ENCODE measurements at regions not wholly inside any gene's neighbourhood (a gene's known extent, or its start where the extent isn't known, plus 50 kb on each side); places are given as distances from the start of the nearest gene placed in this dataset.

DNA sequence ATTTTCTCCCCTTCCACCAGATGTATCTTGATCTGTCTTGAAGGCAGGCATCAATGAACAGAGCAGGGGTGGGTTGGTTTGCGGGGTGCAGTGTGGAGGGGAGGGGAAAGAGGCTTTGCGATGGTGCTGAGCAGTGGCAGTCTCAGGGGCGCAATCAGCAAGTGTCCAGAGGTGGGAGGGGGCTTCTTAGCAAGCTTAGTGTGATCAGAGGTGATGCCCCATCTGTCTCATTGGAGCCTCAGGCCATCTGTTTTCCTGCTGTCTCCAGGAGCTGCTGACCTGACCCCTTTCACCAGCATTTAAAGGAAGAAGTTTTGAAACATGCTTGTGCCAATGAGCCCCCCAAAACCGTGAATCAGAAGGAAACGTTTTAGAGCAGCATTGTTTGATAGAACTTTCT lies 187.7 kb upstream of the LHX5 start:
- WGBS, 2 donors, result 60 to 77% methylated on average over 5 of the region's 5 CpGs
- TF ChIP-seq, protein P1, sequence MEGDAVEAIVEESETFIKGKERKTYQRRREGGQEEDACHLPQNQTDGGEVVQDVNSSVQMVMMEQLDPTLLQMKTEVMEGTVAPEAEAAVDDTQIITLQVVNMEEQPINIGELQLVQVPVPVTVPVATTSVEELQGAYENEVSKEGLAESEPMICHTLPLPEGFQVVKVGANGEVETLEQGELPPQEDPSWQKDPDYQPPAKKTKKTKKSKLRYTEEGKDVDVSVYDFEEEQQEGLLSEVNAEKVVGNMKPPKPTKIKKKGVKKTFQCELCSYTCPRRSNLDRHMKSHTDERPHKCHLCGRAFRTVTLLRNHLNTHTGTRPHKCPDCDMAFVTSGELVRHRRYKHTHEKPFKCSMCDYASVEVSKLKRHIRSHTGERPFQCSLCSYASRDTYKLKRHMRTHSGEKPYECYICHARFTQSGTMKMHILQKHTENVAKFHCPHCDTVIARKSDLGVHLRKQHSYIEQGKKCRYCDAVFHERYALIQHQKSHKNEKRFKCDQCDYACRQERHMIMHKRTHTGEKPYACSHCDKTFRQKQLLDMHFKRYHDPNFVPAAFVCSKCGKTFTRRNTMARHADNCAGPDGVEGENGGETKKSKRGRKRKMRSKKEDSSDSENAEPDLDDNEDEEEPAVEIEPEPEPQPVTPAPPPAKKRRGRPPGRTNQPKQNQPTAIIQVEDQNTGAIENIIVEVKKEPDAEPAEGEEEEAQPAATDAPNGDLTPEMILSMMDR (IDR thresholded peaks at IDR 0.05), result no peak
- TF ChIP-seq POLR2A (IDR thresholded peaks at IDR 0.05), result no peak
- no peaks in the 10 kb centered on the region for H3K36me3 ChIP-seq
- no peaks in the 10 kb centered on the region for H3K9me3 ChIP-seq
- no peak overlapping the region for H3K27ac ChIP-seq
- no peaks in the 10 kb centered on the region for H3K4me1 ChIP-seq
- H3K27me3 ChIP-seq, result no peaks in the 10 kb centered on the region
- no peak overlapping the region for H3K4me3 ChIP-seq (replicated peaks in 1 of 3)
- DNase-seq, result no peak
- intact Hi-C loops (cut with DNase I), result no loop called here

- Histone ChIP-seq H3K27ac (no peak overlapping the region), H3K4me1 (no peaks in the 10 kb centered on the region), H3K4me3 (replicated peaks in 1 of 3) (no peak overlapping the region), H3K9me3 (no peaks in the 10 kb centered on the region), H3K36me3 (no peaks in the 10 kb centered on the region), H3K27me3 (no peaks in the 10 kb centered on the region)
- TF ChIP-seq, protein P1 (IDR thresholded peaks at IDR 0.05), result no peak
- TF ChIP-seq POLR2A (IDR thresholded peaks at IDR 0.05), result no peak
- no peak for DNase-seq
- 68 to 85% methylated on average over 6 of the region's 6 CpGs for WGBS, 2 donors
- intact Hi-C loops (cut with DNase I), result no loop called here
Measured at GRCh38 chr12:113659015-113659414, 187.3 kb upstream of the LHX5 start.

- no peak for DNase-seq
- Histone ChIP-seq H3K4me3 (replicated peaks in 1 of 3) (no peak overlapping the region), H3K9me3 (no peaks in the 10 kb centered on the region), H3K27ac (no peak overlapping the region), H3K27me3 (no peaks in the 10 kb centered on the region), H3K4me1 (no peaks in the 10 kb centered on the region), H3K36me3 (no peaks in the 10 kb centered on the region)
- 29 to 60% methylated on average over 1 of the region's 1 CpG for WGBS, 2 donors
- intact Hi-C loops (cut with DNase I), result no loop called here
- TF ChIP-seq POLR2A (IDR thresholded peaks at IDR 0.05), result no peak
Measured at GRCh38 chr12:113658006-113658655, 186.5 kb upstream of the LHX5 start.

- 73 to 77% methylated on average over 4 of the region's 4 CpGs for WGBS, 2 donors
- Histone ChIP-seq H3K4me3 (replicated peaks in 1 of 3) (no peak overlapping the region), H3K36me3 (no peaks in the 10 kb centered on the region), H3K27ac (no peak overlapping the region), H3K9me3 (no peaks in the 10 kb centered on the region), H3K27me3 (no peaks in the 10 kb centered on the region), H3K4me1 (no peaks in the 10 kb centered on the region)
- no peak for DNase-seq
- intact Hi-C loops (cut with DNase I), result no loop called here
- no peak for TF ChIP-seq POLR2A (IDR thresholded peaks at IDR 0.05)
- TF ChIP-seq, protein P1 (IDR thresholded peaks at IDR 0.05), result no peak
Measured at GRCh38 chr12:113655919-113656318, 184.2 kb upstream of the LHX5 start.

- Histone ChIP-seq H3K9me3 (no peaks in the 10 kb centered on the region), H3K4me3 (replicated peaks in 1 of 3) (no peak overlapping the region), H3K4me1 (no peaks in the 10 kb centered on the region), H3K36me3 (no peaks in the 10 kb centered on the region), H3K27ac (no peak overlapping the region), H3K27me3 (no peaks in the 10 kb centered on the region)
- intact Hi-C loops (cut with DNase I), result no loop called here
- WGBS, 2 donors, result 84 to 88% methylated on average over 3 of the region's 3 CpGs
- DNase-seq, result no peak
- no peak for TF ChIP-seq POLR2A (IDR thresholded peaks at IDR 0.05)
- TF ChIP-seq, protein P1 (IDR thresholded peaks at IDR 0.05), result no peak
Measured at GRCh38 chr12:113655479-113655878, 183.8 kb upstream of the LHX5 start.
